Lower lobe of right lung (tissue), 2 donors: ENCODE measurements at regions not wholly inside any gene's neighbourhood (a gene's known extent, or its start where the extent isn't known, plus 50 kb on each side); places are given as distances from the start of the nearest gene placed in this dataset.

Source experiments
- ATAC-seq, 2 donors: fragments of 200-7000 bp; cut with Tn5 transposase; one replicate each; pipeline ENCODE4 v1.9.1; 2020 to 2022; ENCODE audit warnings: mild to moderate bottlenecking in 2 of 2, moderate library complexity in 2 of 2
- DNase-seq: peaks from one replicate; pipeline ENCODE4 v3.0.0-alpha.2; 2020
- H3K27ac ChIP-seq: fragments of 200-600 bp; one replicate; pipeline ENCODE4 v1.8.0; 2022
- H3K27me3 ChIP-seq: fragments of 200-600 bp; one replicate; pipeline ENCODE4 v1.8.0; 2022; ENCODE audit warnings: low read depth
- H3K36me3 ChIP-seq: fragments of 200-600 bp; one replicate; pipeline ENCODE4 v1.8.0; 2022; ENCODE audit warnings: mild to moderate bottlenecking
- H3K4me1 ChIP-seq: fragments of 200-600 bp; one replicate; pipeline ENCODE4 v1.8.0; 2022
- H3K4me3 ChIP-seq: fragments of 200-600 bp; one replicate; pipeline ENCODE4 v1.8.0; 2022; ENCODE audit warnings: mild to moderate bottlenecking
- H3K9me3 ChIP-seq: fragments of 200-600 bp; one replicate; pipeline ENCODE4 v1.8.0; 2022
- intact Hi-C: fragments of 100-400 bp; cut with DNase I; formaldehyde crosslinking; loops from one replicate; pipeline ENCODE4 v1.11.0; 2022
- TF ChIP-seq, protein P1 (sequence below): fragments of 200-600 bp; IDR thresholded peaks from one replicate; pipeline ENCODE4 v1.8.0; 2022; ENCODE audit warnings: antibody characterized with exemption, mild to moderate bottlenecking
- donor health status: DM: no; HTN: yes; CAD: no; lungs with severe emphysema.

DNA sequence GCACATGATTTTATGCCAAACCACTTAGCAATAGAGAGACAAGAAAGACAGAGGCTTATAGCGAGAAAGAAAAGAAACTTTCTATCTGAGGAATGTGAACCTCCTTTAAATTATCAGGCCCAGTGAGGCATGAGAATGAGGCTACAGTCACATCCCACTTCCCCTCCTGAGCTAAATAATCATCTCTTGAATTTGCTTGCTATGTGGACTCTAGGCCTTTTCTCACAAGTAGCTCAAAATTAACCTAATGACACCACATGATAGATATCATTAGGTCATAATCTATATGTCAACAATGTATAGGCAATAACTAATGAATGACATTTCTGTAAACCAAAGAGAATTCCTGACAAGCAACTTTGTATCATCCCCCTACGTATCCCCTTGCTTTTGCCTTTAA is 301.5 kb upstream of the MGAT5 start:
- no peaks in the 10 kb centered on the region for H3K27me3 ChIP-seq
- DNase-seq = no peak
- TF ChIP-seq, protein P1, sequence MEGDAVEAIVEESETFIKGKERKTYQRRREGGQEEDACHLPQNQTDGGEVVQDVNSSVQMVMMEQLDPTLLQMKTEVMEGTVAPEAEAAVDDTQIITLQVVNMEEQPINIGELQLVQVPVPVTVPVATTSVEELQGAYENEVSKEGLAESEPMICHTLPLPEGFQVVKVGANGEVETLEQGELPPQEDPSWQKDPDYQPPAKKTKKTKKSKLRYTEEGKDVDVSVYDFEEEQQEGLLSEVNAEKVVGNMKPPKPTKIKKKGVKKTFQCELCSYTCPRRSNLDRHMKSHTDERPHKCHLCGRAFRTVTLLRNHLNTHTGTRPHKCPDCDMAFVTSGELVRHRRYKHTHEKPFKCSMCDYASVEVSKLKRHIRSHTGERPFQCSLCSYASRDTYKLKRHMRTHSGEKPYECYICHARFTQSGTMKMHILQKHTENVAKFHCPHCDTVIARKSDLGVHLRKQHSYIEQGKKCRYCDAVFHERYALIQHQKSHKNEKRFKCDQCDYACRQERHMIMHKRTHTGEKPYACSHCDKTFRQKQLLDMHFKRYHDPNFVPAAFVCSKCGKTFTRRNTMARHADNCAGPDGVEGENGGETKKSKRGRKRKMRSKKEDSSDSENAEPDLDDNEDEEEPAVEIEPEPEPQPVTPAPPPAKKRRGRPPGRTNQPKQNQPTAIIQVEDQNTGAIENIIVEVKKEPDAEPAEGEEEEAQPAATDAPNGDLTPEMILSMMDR = no peak
- intact Hi-C loops = no loop called here
- no peaks in the 10 kb centered on the region for H3K4me1 ChIP-seq
- ATAC-seq = no peak
- no peak overlapping the region for H3K4me3 ChIP-seq
- H3K27ac ChIP-seq = no peak overlapping the region
- H3K9me3 ChIP-seq = no peaks in the 10 kb centered on the region
- no peaks in the 10 kb centered on the region for H3K36me3 ChIP-seq

DNA sequence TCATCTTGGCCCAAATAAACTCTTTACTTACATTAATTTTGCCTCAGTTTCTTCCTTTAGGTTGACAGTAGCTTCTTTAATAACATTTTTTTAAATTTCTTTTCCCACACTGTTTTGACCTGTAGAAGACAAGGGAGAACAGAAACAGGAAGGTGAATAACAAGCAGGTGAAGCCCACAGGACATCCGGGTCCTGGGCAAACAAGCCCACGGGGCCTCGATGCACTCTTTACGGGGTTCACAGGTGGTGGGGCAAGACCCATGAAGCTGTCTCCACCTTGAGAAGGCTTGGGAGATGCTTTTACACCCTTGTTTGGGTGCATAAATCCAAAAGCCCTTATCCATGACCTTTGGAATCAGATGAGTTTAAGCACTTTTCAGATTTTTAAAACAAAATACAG is 301.0 kb upstream of the MGAT5 start:
- intact Hi-C loops = no loop called here
- Histone ChIP-seq H3K27ac (no peak overlapping the region), H3K4me1 (no peaks in the 10 kb centered on the region), H3K36me3 (no peaks in the 10 kb centered on the region), H3K27me3 (no peaks in the 10 kb centered on the region), H3K9me3 (no peaks in the 10 kb centered on the region), H3K4me3 (no peak overlapping the region)
- no peak for ATAC-seq
- TF ChIP-seq, protein P1 = no peak
- no peak for DNase-seq

DNA sequence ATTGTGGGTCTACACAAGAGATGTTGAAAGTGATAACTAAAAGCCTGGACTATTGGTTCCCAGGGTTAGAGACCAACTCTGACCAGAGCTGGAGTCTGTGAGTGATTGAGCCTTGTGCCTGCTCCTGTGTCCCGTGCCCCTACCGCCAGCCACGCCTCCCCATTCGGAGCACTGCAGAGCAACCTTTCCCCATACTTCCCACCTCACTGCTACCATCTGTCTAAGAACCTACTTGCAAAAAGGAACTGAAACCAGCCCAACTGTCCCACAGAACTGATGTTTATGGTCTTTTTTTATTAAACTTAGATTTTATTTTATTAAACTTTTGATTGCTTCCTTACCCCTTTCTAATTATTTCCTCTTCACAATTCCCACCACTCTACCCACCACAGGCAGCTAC is 300.3 kb upstream of the MGAT5 start:
- H3K36me3 ChIP-seq = no peaks in the 10 kb centered on the region
- no peak overlapping the region for H3K27ac ChIP-seq
- H3K4me1 ChIP-seq = no peaks in the 10 kb centered on the region
- DNase-seq (no peak), ATAC-seq (no peak)
- intact Hi-C loops = no loop called here
- H3K9me3 ChIP-seq = no peaks in the 10 kb centered on the region
- TF ChIP-seq, protein P1 = no peak
- no peaks in the 10 kb centered on the region for H3K27me3 ChIP-seq
- no peak overlapping the region for H3K4me3 ChIP-seq

DNA sequence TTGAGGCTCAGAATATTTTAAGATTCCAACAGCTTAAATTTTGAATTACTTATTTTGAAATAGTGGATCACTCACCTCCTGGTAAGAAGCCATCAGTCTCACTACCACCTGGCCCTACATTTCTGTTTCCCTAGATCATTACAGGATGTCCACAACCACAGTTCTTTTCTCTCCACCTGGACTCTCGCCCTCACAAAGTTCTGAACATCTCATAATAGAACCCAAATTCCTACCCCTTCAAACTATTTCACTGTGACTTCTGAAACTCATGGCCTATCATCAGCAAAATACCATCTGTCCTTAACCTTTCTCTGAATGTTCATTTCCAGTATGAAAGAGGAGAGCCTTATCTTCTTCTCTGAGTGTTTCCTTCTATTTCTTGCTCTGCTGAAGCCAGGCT is 299.2 kb upstream of the MGAT5 start:
- intact Hi-C loops = no loop called here
- H3K27ac ChIP-seq = no peak overlapping the region
- H3K36me3 ChIP-seq = no peaks in the 10 kb centered on the region
- H3K9me3 ChIP-seq = no peaks in the 10 kb centered on the region
- H3K27me3 ChIP-seq = no peaks in the 10 kb centered on the region
- H3K4me3 ChIP-seq = no peak overlapping the region
- H3K4me1 ChIP-seq = no peaks in the 10 kb centered on the region
- ATAC-seq (no peak), DNase-seq (no peak)
- TF ChIP-seq, protein P1 = no peak

DNA sequence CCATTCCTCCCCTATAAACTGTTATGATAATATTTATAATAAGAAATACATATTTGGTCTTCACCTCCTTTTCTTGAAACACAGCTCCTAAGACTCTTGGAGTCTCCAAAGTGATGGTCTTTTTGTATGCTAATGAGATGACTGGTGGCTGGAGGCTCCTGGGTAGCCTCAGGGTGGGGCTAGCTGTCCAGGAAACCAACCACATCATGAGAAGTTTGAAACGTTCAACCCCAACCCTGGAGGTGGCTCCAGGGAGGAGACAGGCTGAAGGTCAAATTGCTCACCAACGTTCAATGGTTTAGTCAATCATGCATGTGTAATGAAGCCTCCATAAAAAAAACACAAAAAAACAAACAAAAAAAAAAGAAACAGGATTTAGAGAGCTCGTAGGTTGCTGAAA is 298.7 kb upstream of the MGAT5 start:
- ATAC-seq (no peak), DNase-seq (no peak)
- Histone ChIP-seq H3K4me3 (no peak overlapping the region), H3K36me3 (no peaks in the 10 kb centered on the region), H3K27me3 (no peaks in the 10 kb centered on the region), H3K27ac (no peak overlapping the region), H3K4me1 (no peaks in the 10 kb centered on the region), H3K9me3 (no peaks in the 10 kb centered on the region)
- TF ChIP-seq, protein P1 = no peak
- intact Hi-C loops = no loop called here

DNA sequence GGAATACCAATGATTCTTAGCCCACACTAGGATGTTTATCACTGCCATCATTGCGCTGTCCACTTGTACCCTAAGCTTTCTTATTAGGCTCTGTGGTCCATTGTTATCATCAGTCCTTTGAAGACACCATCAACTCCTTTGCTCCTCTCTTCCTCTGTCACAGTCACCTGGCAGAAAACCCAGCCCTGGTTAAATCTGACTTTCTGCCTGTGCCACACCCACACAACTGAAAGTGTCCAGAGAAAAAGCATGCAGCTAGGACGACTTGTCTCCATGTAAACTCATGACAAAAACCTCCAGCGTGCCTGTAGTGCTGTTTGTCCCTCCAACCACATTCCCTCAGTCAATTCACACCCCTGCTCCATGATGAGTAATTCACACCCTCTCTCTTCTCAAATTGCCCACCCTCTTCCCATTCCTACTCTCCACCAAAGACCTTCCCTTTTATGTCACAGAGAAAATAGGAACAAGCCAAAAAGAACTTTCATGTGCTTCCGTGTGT is 297.4 kb upstream of the MGAT5 start:
- Histone ChIP-seq H3K27me3 (no peaks in the 10 kb centered on the region), H3K27ac (no peak overlapping the region), H3K9me3 (no peaks in the 10 kb centered on the region), H3K36me3 (no peaks in the 10 kb centered on the region), H3K4me3 (no peak overlapping the region), H3K4me1 (no peaks in the 10 kb centered on the region)
- DNase-seq = no peak
- intact Hi-C loops = no loop called here
- TF ChIP-seq, protein P1 = no peak
- no peak for ATAC-seq
